Left ventricle myocardium superior (tissue), 1 donor: ENCODE measurements at regions not wholly inside any gene's neighbourhood (a gene's known extent, or its start where the extent isn't known, plus 50 kb on each side); places are given as distances from the start of the nearest gene placed in this dataset.

Experiments used
- ATAC-seq: fragments of 200-7000 bp; cut with Tn5 transposase; one replicate; pipeline ENCODE4 v1.9.1; 2020; ENCODE audit warnings: mild to moderate bottlenecking, moderate library complexity
- DNase-seq: peaks from one replicate; pipeline ENCODE4 v3.0.0-alpha.2; 2020
- intact Hi-C: fragments of 100-400 bp; cut with micrococcal nuclease; formaldehyde crosslinking; loops from one replicate; pipeline ENCODE4 v1.11.0; 2022
- donor health status: DM: no; HTN: yes; CAD: no; lungs with severe emphysema.

DNA sequence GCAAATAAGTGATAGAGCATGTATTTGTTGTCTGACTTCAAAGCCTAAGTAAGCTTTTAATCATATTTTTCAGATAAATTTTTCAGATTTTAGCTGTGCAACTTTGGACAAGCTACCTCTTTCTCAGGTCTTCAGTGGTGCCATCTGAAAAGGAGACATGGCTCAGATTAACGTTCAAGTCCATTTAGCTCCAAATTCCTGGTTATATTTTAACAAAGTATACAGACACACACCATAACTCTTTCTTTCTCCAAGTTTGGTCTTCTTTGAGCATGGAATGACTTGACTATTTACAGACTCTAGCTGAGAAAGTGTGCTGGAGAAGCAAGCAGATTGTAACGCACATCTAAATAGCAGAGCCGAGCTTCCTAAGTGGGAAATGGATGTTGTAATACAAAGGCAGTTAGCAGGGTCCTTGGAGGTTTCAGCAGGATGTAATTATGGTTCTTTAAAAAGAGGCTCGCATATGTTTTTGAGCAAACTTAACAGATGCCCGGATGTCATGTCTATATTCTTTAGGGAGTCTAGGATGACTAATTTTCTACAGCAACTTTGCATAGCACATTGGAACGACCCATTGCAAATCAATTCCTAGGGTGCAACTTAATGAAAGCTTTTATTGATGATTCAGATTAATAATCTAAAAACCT lies 128.1 kb upstream of the E2F8 start:
- peak; percentile 4 for ATAC-seq
- intact Hi-C loops, result no loop called here
- no peak for DNase-seq

DNA sequence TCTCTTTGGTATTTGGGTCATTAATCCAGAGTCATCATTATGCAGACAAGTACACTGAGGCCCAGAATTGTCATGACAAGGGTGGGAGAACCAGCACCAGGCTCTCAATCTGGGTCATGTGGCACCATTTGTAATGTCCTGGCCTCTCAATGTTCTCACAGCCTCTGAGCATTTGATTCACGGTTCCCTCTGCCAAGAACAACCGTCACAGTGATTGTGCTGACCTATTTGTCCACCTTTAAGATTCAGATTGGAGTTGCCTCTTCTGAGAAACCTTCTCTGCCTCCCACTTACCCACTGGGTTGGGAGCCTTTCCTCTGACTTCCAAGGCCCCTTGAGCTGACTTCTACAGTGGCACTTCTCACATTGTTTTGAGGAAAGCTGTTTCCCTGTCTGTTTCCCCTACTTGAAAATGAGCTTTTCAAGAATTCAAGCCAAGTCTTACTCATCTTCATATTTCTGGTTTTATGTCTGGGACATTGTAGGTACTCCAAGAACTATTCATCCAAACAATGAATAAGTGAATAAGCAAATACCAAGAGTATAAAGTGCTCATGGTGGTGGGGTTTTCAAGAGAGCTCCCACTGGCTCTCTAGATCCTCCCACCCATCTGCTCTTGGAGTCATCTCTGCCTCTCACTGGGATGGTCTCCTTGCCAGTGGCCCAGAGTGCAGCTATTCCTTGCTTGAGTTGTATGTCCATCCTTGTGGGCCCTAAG lies 126.4 kb upstream of the E2F8 start:
- intact Hi-C loops, result no loop called here
- ATAC-seq (peak; percentile 59), DNase-seq (no peak)

DNA sequence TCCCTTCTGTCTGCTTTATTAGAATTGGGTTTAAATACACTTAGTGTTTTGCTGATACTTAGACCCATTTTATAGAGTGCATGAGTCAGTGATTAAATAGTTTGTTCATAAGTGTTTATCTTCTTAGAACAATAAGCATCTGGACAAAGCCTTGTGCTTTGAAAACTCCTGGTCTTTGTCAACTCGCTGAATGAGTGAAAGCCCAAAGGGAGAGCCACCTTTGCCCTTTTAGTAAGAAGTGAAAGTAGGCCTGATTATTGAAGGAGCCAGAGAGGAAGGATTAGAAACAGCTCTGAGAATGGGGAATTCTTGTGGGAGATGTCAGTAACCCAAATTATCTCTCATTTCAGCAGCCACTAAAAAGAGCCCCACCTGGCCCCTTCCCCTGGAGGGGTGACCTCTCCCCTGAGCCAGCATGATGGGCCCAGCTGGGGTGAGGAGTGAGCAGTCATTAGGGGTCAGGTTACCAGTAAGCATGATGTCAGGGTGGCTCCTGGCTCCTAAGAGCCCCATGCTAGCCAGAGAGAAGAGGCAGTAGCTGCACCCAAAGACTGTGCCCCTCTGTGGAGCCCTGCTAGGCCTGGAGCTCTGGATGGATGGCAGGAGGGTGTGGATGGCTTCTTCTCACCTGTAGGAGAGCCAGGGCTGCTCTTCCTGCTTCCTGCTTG lies 125.1 kb upstream of the E2F8 start:
- ATAC-seq (peak; percentile 19), DNase-seq (no peak)
- intact Hi-C loops, result no loop called here

- ATAC-seq (no peak), DNase-seq (no peak)
- intact Hi-C loops, result no loop called here
Observed at GRCh38 chr11:19359221-19360000, 118.7 kb upstream of the E2F8 start.

DNA sequence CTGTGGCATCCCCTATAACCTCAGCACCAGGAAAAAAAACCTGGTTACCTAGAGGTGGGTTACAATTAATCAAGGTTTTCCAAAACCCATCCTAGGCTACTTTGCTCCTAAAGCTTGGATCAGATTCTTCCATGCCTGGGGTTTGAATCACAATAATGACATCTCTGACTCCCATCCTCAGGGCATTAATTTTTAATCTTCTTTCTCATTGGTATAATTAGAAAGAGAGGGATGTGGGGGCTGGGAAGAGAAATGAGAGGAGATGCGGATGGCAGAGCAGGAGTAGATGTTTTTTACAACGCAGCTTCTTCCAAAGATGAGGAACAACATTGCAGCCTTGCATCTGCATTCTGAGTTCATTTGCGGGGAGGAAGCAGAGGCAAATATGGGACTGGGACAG lies 117.2 kb upstream of the E2F8 start:
- DNase-seq (no peak), ATAC-seq (no peak)
- intact Hi-C loops, result no loop called here

GRCh38 chr11:19355601-19356000 lies 114.9 kb upstream of the E2F8 start:
- DNase-seq (peak; percentile 57), ATAC-seq (peak; percentile 97)
- intact Hi-C loops, result no loop called here

DNA sequence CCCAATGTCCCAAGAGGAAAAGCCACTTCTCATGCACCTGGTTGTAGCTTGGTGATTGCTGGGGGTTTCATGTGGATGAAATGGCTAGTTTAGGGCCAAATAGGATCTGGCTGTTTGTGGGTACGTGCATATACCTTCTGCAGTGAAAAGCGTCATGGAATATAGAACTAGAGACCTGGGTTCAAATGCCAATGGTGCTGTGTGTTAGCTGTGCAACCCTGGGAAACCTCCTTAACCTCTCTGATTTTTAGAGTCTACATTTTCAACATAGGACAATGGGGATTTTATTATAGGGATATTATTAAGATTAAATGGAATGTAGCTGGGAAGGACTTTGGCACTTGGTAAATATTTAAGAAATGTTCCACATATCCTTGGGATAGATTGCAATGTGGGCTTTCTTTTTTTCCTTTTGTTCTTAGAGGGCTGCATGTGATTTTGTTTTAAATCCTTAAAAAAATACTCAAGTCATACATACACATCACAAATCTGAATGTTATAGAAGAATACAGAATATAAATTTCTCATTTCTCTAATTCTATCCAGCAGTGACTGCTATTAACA lies 112.6 kb upstream of the E2F8 start:
- ATAC-seq, result no peak
- intact Hi-C loops, result no loop called here
- no peak for DNase-seq

DNA sequence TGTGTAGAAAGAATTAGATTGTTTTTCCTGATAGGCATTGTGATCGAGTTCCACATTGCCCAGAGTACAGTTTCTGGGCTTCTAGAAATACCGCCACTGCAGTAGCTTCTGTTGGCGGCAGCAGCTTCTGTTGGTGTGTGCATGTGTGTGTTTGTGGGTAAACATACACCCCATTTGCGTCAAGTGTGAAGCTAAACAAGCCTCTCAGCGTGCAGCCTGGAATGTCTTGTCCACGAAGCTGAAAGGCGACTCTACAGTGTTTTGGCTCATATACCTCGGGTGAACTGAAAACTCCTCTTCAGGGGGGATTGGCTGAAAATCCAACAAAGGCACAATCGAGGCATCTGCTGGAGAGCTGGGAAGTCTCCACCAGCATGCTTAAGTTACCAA lies 112.0 kb upstream of the E2F8 start:
- intact Hi-C loops, result no loop called here
- ATAC-seq (no peak), DNase-seq (no peak)

DNA sequence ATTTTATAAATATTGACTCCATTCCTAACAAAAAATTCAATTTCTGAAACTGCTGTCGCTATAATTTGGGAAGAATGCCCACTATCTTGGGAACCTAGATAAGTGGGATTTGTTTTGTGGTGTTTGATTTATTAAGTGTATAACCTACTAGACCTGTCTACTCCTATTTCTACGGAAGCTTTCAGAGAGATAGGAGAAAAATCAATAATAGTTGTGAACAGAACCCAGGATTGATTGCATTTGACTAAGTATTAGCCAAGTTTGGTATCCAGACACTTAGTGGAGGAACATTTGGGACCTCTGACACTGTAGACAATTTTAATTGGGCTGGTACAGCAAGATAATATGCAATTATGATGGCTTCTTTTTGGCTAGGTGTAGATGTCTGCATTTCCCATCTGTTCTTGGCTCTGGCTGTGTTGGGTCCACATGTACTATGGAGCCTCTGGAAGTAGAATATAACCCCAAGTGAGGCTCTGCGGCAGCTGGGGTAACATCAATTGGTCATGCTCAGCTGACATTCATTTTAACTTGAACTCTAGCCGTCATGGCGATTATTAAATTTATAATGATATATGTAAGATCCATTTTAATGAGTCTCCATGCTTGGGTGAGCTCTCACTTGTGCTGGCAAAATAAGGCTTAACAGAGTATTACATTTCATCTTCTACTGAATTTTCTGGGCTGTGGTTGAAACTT lies 111.5 kb upstream of the E2F8 start:
- DNase-seq, result no peak
- intact Hi-C loops, result no loop called here
- ATAC-seq, result no peak

DNA sequence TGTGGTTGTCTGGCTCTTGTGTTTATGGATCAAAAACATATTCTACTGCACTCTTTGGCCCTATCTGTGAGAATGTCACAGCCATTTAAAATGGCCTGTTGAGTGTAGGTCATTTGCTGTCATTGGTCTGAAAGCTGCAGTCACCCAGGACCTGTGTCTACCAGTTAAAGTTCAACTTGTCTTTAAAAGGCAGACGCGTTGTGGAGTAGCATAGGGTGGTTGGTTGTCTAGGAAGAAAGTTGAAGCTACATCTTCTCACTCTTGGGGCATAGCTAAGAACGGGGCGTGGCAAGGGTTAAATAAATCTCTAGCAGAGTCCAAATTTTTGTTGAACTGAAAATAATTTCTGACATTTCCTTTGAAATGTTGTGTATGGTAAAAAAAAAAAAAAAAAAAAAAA lies 110.7 kb upstream of the E2F8 start:
- DNase-seq (no peak), ATAC-seq (no peak)
- intact Hi-C loops, result no loop called here

DNA sequence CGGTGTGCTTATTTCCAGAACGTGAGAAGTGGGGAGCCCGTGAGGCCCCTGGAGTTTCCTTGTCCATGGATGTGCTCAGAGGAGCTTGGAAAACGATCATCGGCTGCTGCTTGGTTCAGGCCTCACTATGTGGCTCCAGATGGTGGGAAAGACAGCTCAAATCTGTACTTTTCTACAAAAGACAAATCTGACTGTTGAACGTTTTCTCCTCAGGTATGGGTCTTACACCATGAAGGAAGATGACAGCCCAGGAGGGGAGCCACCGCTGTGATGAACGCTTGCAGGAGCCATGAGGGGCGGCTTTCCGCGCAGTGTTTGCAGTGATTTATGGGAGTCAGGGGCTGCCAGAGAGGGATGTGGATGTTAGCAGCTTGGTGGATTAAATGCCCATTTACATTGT lies 109.4 kb upstream of the E2F8 start:
- ATAC-seq (no peak), DNase-seq (no peak)
- intact Hi-C loops, result no loop called here

- ATAC-seq, result no peak
- no peak for DNase-seq
- intact Hi-C loops, result no loop called here
Observed at GRCh38 chr11:19349340-19350025, 108.7 kb upstream of the E2F8 start.

- intact Hi-C loops, result no loop called here
- DNase-seq, result no peak
Observed at GRCh38 chr11:19347911-19348310, 107.2 kb upstream of the E2F8 start.

GRCh38 chr11:19345848-19346681 lies 105.3 kb upstream of the E2F8 start:
- ATAC-seq, result peak; percentile 79
- intact Hi-C loops, result no loop called here
- DNase-seq, result peak; percentile 48

More at GRCh38 chr11:19347911-19348310, 107.2 kb upstream of the E2F8 start:
- ATAC-seq, result no peak

DNA sequence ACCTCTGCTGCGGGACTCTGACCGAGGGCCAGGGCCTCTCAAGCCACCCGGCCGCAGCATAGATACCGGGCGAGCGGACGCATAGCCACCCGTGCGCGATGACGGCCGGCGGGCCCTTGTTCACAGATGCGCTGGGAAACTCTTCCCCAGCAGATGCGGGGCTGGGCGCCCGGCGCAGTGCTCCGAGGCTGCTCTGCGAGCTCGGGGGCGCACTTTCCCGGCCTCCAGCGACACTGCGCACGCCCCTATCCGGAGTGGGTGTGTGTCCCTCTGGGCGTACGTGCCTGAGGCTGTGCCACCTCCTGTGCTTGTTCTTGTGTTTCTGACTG lies 104.7 kb upstream of the E2F8 start:
- peak; percentile 73 for ATAC-seq
- DNase-seq, result peak; percentile 51
- intact Hi-C loops, result no loop called here

GRCh38 chr11:19344661-19345518 lies 104.1 kb upstream of the E2F8 start:
- ATAC-seq, result peak; percentile 74
- peak; percentile 61 for DNase-seq
- intact Hi-C loops, result no loop called here

DNA sequence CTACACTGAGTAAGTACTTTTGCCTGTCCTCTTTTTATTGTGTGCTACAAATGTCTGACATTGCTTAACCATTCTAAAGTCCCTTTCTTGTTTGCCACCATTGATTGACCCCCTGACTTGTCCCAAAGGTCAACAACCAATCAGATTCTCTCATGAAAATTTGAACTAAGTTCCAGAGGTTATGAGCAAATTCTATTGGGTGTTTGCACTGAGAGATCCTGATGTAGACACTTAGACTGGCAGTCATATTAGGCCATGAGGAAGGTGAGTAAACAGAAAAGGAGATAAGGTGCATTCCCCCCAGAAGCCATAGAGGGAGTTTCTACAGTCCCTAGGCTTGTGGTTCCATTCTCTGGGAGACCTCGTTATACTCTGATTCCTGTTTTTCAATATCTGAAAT lies 101.3 kb upstream of the E2F8 start:
- intact Hi-C loops, result no loop called here

More for the DNA sequence above, 101.3 kb upstream of the E2F8 start:
- ATAC-seq (no peak), DNase-seq (no peak)
